GM10266 (cell line): ENCODE measurements at regions not wholly inside any gene's neighbourhood (a gene's known extent, or its start where the extent isn't known, plus 50 kb on each side); places are given as distances from the start of the nearest gene placed in this dataset.

ENCODE experiments used
- DNase-seq: peaks from one replicate; pipeline ENCODE4 v3.0.0; 2012; ENCODE audit errors: extremely low spot score
- TF ChIP-seq, protein P1 (sequence below): IDR thresholded peaks from 2 replicates; pipeline ENCODE4 v1.5.1; 2012; ENCODE audit warnings: mild to moderate bottlenecking, low read depth; ENCODE audit not compliant: control insufficient read depth, insufficient read depth; ENCODE audit errors: missing control alignments

DNA sequence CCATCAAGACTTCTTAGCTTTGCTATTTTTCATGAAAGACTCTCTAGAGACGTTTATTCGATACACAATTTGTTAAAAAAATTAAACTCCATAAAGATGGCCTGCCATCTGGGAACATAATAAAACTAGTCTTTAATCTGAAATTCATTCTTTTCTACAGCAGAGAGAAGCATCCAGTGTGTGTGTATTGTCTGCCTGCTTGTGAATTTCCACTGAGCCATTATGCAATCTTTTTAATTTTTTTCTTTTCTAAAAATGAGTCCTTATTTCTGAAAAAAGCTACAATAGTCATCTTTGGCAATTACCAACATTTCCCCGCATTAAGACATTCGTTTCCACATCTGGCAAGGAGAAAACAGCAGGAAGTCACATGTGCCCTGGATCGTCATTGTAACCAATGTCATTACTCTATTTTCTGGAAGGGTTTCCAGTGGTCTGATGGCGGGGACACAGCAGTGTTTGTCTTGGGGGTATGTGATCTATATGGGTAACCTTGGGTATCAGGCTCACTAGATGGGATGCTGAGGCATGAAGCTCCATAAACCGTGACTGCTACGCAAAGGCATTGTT lies 263.1 kb downstream of the MSX2 start:
- no peak for DNase-seq
- TF ChIP-seq, protein P1, sequence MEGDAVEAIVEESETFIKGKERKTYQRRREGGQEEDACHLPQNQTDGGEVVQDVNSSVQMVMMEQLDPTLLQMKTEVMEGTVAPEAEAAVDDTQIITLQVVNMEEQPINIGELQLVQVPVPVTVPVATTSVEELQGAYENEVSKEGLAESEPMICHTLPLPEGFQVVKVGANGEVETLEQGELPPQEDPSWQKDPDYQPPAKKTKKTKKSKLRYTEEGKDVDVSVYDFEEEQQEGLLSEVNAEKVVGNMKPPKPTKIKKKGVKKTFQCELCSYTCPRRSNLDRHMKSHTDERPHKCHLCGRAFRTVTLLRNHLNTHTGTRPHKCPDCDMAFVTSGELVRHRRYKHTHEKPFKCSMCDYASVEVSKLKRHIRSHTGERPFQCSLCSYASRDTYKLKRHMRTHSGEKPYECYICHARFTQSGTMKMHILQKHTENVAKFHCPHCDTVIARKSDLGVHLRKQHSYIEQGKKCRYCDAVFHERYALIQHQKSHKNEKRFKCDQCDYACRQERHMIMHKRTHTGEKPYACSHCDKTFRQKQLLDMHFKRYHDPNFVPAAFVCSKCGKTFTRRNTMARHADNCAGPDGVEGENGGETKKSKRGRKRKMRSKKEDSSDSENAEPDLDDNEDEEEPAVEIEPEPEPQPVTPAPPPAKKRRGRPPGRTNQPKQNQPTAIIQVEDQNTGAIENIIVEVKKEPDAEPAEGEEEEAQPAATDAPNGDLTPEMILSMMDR, result no peak

DNA sequence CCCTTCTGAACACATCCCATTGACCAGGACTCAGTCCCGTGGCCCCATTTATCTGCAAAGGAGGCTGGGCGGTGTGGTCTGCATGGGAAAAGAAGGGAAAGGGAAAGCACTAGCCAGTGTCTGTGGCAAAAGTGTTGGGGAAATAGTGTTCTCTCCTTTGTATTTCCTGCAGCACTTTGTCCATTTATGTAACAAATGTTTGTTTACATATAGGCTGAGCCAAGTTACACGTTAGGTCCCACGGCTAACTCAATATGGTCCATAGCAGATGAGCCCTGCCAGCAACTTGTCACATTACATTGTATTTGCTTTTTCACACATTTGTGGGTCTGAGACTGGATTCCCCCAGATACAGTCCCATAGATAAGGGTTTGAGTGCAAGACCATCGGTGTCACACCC lies 260.5 kb downstream of the MSX2 start:
- no peak for DNase-seq
- TF ChIP-seq, protein P1, result no peak

DNA sequence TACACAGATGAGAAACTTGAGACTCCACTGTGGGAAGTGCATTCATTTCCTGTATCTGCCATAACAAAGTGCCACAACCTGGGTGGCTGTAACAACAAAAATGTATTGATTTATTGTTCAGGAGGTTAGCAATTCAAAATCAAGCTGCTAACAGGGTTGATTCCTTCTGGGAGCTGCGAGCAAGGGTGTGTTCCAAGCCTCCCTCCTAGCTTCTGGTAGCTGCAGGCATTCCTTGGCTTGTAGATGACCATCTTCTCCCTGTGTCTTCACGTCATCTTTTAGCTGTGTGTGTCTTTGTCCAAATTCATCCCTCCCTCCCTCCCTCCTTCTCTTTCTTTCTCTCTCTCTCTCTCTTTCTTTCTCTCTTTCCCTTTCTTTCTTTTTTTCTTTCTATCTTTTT lies 258.1 kb downstream of the MSX2 start:
- no peak for DNase-seq
- TF ChIP-seq, protein P1, result no peak

DNA sequence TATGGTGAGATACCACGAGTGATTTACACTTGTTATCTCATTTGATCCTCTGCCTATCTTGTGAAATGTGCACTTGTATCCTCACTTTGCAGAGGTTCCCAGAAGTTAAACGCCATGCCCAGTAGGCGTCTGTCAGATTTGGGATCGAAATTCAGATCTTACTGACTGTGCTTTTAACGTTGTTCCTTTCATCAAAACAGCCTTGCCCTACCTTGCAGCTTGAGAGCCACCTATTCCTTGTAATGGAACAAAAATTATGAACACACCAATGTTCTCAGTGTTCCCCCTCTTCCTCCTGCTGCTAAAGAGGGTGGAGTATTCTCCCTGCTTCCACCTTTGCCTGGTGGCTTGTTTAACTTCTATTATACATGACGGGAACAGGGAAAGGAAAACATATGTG lies 257.0 kb downstream of the MSX2 start:
- TF ChIP-seq, protein P1, result no peak
- DNase-seq, result no peak

DNA sequence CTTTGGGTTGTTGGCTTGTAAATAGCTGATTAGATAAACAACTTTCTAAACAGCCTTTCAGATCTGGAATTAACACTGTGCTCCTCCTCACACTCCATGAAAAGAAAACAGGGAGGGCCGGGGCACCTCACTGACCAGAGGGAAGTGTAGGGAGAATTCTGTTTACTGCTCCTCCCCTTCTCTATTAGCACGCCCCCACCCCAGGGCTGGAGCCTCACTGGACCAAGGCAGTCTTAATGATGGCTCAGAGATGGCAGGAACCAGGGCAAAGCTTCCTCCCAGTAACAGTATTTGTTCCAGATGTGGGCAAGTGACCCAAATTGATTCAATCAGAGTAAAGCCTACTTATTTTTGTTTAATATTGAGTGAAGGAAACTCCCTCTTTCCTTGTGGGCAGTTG lies 256.6 kb downstream of the MSX2 start:
- TF ChIP-seq, protein P1, result no peak
- no peak for DNase-seq

DNA sequence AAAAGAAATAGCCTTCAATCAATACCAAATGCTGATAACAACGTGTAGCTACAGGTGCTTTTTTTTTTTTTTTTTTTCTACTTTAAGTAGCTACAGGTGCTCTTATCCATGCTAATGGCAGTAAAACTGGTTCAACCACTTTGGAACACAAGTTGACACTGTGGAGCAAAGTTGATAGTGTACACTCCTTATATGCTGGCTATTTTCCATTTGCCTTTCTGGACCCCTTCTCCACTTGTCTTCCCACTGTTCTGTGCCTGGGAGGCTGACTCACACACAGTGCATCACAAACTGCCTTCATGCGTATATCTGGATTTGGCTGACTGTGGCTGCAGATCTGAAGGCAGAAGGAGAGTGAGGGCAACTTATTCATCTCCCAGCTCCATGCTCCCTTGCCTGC lies 247.9 kb downstream of the MSX2 start:
- DNase-seq, result no peak
- TF ChIP-seq, protein P1, result no peak

DNA sequence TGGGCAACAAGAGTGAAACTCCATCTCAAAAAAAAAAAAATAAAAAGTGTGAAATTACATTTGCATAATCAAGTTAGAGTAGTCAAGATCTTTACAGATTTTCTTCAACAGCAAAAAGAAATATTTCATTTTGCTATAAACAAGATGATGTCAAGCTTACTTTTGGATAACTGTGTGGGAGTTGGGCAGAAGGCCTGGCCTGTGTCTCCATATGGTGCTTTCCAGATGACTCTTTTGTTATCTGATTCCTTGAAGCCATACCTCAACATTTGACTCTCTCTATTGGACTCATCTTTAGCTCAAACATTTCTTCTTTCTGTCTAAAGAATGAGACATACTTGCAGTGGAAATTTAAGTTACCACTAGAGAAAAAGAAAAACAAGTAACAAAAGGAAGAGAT lies 246.8 kb downstream of the MSX2 start:
- no peak for DNase-seq
- TF ChIP-seq, protein P1, result no peak
